ENCODE measurements at regions not wholly inside any gene's neighbourhood (a gene's known extent, or its start where the extent isn't known, plus 50 kb on each side); places are given as distances from the start of the nearest gene placed in this dataset.

- Histone ChIP-seq H3K4me3 (ENCODE audit: low read depth in 1 of 2, low read length in 1 of 2) (no peak overlapping the region), H3K4me1 (ENCODE audit: control insufficient read depth in 1 of 2, insufficient read depth in 1 of 2, low read depth in 1 of 2, low read length in 1 of 2) (peaks cover 42 to 51% of the 10 kb centered on the region in 2 experiments), H3K36me3 (no peaks in the 10 kb centered on the region), H3K9me3 (no peaks in the 10 kb centered on the region), H3K27ac (peak overlapping the region; percentile 62), H3K27me3 (no peaks in the 10 kb centered on the region)
- TF ChIP-seq CTCF (IDR thresholded peaks at IDR 0.05): no peak
Measured at GRCh38 chr1:119565131-119565772, 58.2 kb downstream of the HSD3B1 start.

DNA sequence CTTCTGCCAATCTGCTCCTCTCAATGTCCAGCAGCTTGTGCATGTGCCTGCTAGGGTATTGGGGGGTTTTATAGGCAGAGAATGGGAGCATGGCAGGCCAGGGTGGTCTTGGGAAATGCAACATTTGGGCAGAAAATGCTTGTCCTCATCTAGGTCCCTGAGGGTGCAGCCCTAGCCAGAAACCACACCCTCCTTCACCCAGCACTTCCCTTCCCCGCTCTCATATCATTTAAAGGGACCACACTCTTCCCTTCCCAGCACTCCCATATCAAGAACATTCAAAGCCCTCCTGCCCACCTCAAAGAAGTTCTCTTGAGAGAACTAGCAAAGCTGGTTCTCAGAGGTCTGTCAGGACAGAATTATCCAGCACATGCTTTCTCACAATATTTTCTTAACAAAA, 62.1 kb downstream of the HSD3B1 start:
- Histone ChIP-seq H3K4me1 (ENCODE audit: control insufficient read depth in 1 of 2, insufficient read depth in 1 of 2, low read depth in 1 of 2, low read length in 1 of 2) (peaks cover 49 to 74% of the 10 kb centered on the region in 2 experiments), H3K9me3 (no peaks in the 10 kb centered on the region), H3K36me3 (no peaks in the 10 kb centered on the region), H3K27me3 (no peaks in the 10 kb centered on the region), H3K4me3 (ENCODE audit: low read depth in 1 of 2, low read length in 1 of 2) (peak overlapping the region; percentile 23 to 41), H3K27ac (peak overlapping the region; percentile 76)
- TF ChIP-seq CTCF (IDR thresholded peaks at IDR 0.05): no peak

All from neutrophil (primary cell).